ENCODE measurements at regions not wholly inside any gene's neighbourhood (a gene's known extent, or its start where the extent isn't known, plus 50 kb on each side); places are given as distances from the start of the nearest gene placed in this dataset.
"Not testable (repeated sequence)": the region's sequence is repeated elsewhere in the genome, so short reads cannot be mapped to it uniquely, and the experiment has no call there.

DNA sequence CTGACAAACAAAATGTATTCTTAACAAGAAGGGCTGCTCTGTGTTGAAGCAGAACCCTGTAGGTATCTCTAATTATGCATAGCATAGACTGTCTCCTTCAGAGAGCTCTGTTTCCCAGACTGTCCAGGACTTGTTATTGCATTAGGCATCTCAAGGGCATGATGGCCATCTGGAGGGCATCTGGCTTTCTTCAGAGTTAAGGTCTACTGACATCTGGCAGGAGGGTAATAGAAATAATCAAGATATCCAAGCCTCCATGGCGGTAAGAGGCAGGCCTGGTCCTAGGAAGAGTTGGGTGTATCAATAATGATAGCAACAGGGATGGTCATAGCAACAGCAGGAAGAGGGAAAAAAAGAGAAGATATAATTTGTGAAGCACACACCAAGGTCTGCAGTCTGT, 161.2 kb downstream of the TTC8 start:
- DNase-seq, result no peak

DNA sequence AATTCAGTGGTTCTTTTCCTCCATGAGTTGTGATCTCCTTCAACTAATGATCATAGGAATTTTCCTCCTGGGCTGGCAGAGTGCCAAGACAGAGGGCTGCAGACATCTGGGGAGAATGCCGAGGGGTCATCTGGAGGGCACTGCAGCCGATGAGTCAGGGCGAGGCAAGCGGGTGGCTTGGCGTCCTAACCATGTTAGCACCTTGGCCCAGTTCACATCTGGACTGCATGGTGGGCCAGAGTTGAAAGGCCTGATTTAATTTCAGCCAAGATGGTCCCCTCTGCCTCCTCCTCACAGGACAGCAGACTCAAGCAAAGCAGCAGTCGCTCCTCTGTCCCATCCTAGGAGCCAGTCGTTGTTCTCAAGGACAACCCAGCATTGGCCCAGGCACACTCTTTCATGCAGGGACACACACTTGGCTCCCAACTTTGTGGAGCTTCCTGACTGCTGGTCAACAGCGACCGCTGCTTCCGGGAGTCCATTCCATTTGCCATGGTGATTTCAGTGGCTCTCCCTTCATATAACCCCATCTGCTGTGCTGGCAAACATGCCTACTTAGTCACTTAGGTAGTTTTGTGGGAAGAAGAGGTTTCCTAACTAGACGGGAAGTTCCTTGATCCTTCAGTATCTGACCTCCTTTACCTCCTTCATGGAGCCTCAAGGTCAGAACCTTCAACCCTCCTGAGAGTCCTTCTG, 161.8 kb downstream of the TTC8 start:
- no peak for DNase-seq

DNA sequence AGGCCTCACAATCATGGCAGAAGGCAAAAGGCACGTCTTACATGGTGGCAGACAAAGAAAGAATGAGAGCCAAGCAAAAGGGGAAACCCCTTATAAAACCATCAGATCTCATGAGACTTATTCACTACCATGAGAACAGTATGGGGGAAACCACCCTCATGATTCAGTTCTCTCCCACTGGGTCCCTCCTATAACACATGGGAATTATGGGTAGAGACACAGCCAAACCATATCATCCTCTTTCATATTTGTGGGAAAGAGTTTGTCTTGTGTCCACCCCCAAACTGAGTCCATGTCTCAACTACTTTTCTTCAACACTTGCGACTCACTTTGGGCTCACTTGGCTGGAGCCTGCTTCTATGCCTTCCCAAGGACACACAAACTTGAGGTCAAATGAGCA, 162.5 kb downstream of the TTC8 start:
- not testable (repeated sequence) for DNase-seq

DNA sequence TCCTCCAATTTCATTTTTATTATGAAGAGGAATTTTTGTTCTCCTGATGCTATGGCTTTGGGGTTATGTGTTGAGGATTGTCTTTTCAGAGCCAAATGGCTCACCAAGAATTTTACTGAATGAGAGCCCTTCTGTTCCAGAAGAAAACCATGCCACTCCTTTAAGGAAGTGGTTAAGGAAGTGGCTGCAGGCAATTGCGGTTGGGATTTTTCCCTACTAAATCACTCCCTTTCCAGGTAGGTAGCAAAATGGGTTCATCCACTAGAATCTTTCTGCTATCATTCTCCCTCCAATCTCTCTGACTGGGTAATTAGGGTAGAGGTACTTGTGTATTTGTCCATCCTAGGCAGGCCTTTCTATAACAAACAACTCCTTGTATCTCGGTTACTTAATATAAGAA, 163.1 kb downstream of the TTC8 start:
- DNase-seq, result no peak

DNA sequence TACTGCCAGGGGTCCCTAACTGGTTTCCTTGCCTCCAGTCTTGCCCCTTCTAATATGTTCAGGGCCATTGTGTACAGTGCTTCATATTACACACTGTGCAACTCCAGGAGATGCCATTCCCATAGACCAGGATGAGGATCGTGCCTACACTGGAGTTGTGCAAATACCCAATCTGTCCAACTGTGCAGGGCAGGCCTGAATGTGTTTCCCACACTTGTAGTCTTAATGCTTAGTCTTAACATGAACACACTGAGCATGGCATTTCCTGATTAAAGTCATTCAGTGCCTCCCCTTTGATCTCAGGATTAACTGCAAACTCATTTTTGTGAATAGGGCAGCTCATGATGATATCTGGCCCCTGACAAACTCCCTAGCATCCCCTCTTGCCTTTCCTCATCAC, 165.5 kb downstream of the TTC8 start:
- DNase-seq, result no peak

DNA sequence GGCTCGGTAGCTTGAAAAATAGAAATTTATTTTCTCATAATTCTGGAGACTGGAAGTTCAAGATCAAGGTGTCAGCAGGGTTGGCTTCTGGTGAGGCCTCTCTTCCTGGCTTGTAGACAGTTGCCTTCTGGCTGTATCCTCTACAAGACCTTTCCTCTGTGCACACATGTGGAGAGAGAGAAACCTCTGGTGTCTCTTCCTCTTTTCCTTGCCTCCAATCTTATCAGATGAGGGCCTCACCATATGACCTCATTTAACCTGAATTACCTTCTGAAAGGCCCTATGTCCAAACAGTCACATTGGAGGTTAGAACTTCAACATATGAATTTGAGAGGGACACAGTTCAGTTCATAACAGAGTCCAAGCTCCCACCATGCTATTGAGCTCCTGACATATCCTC, 166.4 kb downstream of the TTC8 start:
- DNase-seq, result no peak

DNA sequence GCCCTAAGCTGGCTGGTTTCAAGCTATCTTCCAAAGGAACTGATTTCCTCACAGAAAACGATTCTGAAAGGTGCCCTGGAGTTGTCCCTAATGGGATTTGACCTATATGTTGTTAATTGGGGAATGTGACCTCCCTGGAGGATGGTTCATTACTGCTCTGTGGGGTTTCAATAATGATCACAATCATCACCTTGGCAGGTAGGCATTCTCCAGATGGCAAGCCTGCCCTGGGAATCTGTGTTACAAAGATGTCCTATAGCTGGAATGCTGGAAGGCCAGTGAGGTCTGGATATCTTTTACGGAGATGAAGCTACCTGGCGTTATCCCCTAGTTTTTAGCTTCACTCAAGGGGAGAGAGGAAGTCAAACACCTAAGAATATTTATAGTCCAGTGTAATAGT, 167.6 kb downstream of the TTC8 start:
- DNase-seq, result no peak

DNA sequence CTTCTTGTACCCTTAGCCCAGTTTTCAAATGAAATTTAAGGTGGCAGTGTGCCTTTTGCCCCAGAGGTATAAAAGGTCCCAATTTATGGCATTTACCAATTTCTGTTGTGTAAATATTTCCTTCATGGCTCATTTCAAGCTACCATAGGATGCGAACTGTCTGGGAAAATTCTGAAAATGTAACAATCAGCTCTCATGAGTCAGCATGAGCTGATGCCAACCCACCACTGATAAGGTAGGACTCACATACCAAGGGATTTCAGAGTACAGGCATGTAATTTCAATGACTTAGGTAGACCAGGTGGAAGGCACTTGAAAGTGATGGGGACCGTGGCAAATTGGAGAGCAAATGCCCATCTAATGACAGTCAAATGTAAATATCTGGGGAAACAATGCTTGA, 169.5 kb downstream of the TTC8 start:
- DNase-seq, result no peak

DNA sequence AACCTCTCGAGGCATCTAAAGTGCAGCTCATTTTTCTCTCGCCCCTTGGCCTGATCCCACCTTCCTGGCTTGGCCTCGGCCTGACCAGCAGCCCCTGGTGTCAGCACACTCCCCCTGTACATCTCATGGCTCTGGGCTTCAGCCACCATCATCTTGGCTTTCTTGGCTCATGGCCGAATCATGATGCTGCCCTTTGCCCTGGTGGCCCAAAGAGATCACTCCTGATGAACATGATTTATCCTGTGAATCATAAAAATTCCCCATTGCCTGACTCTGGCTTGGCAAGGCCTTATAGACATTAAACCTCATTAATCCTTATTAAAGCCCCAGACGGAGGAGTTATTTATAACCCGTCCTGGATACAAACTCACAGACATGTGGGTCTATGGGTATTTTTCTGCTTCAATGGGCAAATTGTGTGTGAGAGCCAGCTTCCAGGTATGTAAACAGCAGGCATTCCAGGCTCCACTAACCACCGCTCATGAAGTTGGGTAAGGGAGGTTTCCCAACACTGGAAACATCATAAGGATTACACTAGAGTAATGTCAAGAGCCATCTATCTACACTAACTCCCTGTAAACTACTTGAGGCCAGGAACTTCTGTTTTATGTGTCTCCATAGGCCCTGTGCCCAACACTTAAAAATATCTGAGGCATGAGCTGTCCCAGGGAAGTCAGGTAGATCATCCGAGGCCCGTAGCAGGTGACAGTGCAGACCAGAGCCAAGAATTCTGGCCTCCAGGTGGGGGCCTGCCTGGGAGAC, 171.2 kb downstream of the TTC8 start:
- no peak for DNase-seq

DNA sequence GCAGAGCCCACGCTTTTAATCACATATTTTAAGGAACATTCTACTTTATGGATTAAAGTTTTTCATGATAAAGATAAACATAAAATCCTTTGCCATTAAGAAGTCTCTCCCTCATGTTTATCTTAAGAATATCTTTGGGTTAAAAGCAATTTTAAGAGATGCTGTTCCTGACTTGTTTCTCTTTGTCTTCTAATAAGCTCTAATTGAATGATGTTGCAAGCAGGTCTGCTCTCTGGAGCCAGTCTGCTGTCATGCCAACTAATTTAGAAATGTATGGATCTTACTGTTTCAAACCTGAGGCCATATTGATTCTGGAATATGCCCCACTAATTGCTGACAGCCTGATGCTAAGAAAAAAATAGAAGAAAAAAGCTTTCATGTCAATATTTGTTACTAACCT, 173.6 kb downstream of the TTC8 start:
- no peak for DNase-seq

DNA sequence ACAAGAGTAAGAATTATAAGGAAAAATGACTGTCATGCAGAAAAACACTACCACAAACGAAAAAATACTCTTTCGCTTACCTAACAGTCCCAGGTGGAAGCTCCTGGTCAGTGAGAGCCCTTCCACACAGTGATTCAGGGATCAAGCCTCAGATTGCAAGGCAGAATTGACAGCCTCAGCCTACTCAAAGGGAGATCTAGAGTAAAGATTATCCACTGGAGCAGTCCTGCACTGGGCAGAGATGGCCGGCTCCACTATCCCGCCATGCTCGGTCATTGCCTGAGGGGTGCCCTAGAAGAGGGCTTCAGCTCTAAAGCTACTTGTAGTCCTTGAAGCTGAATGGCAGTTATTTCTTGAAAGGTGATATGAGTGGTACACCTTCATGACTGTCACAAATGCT, 174.7 kb downstream of the TTC8 start:
- DNase-seq, result no peak

DNA sequence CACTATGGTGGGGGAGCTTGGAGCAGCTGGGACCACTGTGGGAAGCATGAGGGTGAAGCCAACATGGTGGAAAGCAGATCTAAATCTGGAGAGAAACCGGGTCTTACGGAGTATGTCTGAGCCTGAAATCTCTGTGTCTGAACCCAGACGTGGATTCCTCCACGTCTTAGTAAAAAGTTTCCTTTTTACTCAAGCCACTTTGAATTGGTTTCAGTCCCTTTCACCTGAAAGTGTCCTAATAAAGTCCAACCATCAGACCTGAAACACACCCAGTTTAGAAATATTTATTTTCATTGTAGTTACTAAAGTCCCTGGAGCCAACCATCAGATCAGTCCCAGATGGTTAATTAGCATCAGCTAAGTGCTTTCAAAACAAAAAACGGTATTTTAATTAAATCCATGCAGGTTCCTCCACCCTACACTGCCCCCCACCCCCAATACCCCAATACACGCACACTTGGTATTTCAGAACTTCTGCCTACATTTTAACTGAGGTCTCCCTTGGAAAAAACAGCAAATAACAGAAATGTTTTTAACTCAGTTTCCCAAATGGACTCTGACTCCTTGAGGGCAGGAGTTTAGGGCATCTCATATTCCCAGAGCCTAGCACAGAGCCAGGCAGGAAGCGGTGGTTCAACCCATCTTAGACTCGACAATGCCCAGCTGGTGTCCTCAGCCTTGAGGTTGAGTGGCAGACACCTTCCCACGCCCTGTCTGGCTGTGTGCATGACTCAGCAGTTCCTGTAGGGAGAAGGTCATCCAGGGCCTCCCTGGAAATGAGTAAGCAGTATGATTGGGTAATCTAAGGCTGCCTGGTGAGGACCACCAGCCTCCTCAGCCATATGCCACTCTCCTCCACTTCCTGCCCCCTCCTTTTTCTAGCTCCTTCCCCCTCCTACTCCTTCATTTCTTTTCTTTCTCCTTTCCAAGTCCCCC, 175.8 kb downstream of the TTC8 start:
- no peak for DNase-seq

DNA sequence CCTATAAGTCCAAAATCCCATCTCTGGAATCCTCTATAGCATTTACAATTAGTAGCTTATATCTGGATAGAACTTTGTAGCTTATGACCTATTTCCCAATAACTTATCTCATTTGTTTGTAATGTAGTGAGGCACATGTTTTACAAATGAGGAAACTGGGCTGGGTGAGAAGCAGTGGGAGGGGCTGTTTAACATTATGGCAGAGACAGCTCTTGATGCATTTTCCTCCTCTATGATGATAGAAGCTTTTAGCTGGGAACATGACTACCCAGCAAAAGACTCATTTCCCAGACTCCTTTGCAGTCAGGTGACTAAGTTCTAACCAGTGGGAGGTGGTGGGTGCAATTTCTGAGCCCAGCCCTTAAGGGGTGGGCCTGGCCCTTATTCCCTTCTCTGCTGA, 179.7 kb downstream of the TTC8 start:
- no peak for DNase-seq

DNA sequence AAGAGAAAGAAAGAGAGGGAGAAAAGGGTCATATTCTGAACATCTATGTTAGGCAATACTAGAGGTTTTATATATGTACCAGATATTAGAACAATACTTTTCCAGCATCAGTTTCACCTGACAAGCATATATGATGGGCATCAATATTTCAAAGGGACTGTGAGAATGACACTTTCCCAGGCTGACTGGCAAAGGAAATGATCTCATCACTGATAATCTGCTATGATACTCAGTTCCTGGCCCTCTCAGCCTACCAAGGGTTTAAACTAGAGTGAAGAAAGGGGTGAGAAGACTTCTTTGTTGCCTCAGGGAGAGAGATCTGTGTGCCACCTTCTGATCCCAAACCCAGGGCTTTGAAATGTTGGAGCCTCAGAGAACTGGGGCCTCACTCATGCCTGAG, 183.5 kb downstream of the TTC8 start:
- no peak for DNase-seq

DNA sequence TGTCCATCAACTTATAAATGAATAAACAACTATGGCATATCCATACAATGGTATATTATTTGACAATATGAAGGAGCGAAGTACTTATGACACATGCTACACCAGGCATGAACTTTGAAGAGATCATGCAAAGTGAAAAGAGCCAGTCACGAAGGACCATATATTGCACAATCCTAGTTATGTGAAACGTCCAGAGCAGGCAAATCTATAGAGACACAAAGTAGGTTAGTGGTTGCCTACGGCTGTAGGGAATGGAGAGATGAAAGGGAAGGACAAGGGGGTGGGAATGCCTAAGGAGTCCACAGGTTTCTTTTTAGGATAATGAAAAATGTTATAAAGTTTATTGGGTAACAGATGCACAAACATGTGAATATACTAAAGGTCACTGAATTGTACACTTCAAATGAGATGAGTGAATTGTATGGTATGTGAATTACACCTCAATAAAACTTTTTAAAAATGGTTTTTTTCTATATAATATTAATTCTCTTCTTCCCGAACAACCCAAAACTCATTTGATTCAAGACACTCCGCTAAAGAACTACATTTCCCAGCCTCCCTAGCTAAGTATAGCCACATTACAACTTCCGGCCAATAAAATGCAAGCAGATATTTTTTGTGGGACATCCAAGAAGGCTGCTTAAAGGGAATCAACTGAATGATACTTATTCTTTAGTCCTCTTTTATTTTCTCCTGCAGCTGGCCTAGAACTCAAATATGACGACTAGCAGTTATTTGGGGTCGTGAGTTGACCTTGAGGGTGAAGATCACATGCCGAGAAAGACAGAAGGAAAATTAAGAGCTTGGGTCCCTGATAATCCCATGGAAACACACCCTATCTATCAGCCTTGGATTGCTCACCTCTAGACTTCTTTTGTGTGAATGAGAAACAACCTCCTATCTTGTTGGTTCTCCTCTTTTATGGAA, 187.2 kb downstream of the TTC8 start:
- no peak for DNase-seq

DNA sequence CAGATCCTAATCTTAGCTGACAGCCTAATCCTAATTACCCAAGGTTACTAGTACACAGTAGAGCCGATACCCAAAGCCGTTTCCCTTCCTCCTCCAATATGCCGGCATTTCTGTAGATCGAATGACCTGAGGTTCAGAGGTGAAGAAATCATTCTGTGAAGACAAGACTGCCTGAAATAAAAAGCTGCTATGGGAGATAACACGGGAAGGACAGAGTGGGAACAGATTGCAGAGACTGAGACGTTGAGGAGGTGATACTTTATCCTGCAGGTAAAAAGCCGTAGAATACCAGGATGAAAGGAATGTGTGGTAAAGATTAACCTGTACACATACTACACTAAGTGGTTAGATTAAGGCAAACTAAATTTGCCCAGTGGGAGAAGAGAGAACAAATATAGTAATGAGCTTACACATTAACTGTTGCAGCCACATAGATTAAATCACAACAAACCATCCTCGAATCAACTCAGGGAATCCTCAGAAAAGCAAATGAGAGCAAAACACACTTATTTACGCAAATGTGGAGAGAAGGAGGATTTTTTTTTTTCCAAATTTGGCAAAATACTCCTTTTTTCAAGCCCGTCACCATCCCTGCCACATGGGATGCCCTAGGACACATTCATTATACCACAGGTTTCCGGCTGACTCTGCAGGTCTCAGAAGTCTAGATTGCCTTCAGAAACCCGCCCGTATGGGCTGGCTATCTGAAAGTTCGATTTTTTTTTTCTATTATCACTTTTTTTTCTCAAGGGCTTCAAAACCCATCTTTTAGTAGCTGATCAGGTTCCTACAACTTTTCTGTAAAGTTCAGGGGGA, 188.0 kb downstream of the TTC8 start:
- no peak for DNase-seq

DNA sequence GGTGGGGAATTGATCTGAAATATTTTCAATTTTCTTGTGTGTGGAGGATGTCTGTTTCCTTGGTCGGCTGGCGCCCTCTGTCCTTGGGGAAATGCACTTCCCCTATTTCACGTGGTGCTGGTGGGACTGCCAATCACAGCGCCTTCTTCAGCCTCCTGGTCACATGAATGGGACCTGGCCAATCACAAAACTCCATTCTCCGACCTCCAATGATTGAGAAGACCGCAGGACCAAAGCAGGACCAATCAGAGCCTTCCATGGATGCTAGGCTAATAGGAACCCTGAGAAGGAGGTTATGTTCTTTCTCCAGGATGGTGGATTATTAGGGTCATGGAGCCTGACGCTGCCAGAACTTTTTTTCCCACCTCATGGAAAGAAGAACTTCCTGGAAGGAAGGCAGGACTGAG, 188.7 kb downstream of the TTC8 start:
- DNase-seq, result peak; percentile 11

DNA sequence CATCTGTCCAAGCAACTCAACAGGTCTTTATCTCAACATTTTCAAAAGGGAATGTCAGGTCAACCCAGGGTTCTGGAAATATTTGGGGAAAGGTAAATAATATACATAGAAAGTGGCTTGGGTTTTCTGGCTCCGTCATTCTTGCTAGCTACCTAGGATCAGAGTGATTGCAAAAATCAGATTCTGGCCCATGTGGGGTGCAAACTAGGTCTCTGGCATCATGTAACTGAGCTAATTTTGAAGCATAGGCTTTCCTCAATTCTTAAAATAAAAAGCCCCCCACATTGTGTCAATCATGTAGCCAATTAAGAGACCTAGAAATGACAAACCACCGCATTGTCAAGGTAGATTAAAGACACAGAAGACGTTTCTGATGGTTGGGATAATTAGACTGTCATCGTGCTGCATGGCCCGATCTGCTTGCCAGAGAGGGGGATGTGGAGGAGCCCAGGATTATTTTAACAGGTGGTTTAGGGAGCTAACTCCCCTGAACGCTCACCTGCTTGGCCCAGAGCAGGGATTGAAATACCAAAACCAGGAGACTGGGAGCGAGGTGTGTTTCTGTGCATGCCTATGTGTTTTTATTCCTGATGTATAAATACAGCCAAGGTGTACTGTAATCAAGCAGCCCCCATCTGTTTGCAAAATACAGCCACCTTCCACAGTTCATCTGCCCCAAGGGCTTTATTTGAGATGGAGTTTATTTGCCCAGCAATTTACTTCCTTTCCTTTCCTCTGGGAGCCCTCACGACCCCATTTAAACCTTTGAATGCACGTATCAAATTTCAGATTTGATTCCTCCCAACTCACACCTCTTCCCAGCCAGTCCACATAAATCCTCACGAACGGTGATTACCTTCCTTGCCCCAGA, 189.5 kb downstream of the TTC8 start:
- DNase-seq, result peak; percentile 50

DNA sequence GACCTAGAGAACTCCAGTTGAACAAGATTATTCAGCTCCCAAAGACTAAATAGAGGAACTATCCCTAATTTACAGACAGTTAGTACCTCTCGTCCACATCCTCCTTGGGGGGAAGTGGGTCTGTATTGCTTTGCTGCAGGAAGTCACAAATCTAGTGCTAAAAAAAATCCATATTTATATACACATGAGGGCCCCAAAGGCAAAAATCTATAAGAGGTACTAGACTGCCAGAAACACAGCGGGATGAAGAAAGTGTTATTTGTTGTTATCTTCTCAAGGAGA, 190.1 kb downstream of the TTC8 start:
- DNase-seq, result no peak

DNA sequence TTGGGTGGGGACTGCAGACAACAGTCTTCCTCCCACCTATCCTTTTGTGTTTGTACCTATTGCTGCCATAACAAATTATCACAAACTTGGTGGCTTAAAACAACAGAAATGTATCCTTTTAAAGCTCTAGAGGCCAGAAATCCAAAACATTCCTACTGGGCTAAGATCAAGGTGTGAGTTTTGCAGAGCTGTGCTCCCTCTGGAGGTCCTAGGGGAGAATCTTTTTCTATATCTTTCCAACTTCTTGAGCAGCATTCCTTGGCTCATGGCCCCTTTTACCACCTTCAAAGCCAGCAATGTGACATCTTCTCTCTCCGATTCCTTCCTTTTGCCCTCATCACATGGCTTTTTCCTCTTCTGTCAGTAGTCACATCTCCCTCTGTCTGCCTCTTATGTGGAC, 190.6 kb downstream of the TTC8 start:
- DNase-seq, result no peak

DNA sequence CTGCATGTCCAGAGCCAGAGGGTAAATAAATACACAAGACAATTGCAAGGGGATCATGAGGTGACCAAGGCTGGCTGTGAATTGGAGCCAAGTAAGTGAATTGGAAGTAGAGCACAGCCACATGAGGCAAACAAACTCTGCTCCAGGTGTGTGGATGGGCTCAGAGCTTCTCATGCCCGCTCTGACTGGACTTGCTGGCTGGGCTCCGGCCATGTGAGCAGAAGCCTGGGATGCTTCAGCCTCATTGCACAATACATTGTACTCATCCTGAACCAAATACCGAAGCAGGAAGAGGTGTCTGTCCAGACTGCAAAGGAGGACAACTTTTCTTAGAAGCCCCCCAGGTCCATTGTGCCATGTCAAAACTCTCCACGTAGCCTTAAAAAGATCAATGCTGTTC, 193.0 kb downstream of the TTC8 start:
- DNase-seq, result no peak
